ENCODE measurements at regions not wholly inside any gene's neighbourhood (a gene's known extent, or its start where the extent isn't known, plus 50 kb on each side); places are given as distances from the start of the nearest gene placed in this dataset.
A peak's percentile ranks its signal among the peaks of the same experiment; 100 is the strongest.
"Not testable (repeated sequence)": the region's sequence is repeated elsewhere in the genome, so short reads cannot be mapped to it uniquely, and the experiment has no call there.

DNA sequence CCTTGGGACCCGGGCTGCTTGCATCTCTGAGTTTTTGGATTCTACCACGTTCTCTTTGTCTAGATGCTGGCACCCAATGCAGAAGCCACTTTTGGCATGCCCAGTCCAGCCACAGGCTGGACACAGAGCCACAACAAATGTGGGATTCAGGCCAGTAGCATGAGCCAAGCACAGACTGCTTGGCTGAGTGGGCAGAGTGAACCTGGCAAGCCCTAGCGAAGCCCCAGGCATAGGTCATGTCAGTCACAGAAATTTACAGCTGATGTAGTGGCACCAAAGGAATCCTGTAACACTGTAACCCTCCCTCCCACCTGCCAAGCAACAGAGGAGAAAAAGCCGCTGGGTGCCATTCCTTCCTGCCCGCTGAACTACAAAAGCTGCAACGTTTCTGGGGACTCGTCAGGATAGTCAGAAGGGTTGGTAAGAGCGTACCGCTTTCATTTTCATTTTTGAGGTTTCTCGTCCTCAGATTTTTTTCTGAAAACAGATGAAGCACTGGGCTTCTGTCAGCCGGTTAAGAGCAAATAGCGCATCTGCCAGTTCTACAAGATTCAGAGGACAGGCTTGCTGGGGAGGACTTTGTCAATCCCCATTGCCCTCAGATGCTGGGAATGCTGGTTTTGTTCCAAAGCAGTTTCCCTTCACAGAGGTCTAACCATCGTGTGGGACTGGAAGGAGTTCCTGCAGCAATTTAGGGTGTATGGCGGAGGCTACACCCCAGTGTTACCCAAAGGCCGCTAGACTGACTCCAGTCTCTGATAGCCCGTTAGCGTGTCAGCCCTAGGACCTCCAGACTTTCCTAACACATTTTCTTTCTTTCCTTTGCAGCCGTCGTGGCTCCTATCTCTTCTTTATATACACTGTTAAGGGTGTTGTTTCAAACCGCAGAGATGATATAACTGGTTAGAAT is 399.0 kb downstream of the HTR1A start:
- no peak for DNase-seq (ENCODE audit: low read depth in 2 of 3, low spot score in 1 of 3)

DNA sequence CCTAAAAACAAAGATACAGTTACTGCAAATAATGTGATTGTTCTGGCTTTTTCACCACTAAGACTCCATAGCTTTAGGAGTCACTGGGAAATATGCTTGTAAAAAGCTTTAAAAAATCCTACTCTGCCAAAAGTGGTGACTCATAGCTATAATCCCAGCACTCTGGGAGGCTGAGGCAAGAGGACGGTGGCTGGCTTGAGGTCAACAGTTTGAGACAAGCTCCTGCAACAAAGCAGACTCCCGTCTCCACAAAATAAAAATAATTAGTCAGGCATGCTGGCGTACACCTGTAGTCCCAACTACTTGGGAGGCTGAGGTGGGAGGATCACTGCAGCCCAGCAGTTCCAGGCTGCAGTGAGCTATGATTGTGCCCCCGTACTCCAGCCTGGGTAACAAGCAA is 406.4 kb downstream of the HTR1A start:
- no peak for DNase-seq (ENCODE audit: low read depth in 2 of 3, low spot score in 1 of 3)

DNA sequence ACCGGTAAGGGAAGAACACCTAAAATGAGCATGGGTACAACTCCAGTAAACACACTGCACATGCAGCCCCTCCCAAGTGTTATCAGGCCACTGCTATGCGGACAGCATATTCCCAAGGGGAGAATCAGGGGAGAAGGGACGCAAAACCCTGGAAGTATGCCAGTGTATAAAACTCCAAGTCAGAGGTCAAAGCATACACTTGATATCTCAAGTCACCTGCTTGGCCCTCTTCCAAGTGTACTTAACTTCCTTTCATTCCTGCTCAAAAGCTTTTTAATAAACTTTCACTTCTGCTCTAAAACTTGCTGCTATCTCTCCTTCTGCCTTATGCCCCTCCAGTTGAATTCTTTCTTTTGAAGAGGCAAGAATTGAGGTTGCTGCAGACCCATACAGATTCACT is 408.1 kb downstream of the HTR1A start:
- DNase-seq (ENCODE audit: low read depth in 2 of 3, low spot score in 1 of 3), result no peak

DNA sequence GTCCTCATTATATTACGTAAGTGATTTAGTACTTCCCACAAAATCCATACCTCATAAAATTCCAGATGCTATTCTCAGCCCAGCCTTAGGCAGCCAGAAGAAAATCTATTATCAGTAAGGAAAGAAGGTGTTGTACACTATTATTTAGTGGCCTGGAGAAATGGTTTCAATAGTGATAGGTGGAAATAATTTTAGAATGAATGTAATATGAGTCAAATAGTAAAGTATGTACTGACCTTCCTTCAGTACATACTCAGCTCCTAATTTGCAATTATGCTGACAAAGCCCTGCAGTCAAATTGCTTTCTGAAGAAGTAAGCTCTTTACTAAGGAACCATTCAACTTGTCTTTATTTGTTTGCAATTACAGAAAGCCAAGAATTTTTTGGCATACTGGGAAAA is 409.2 kb downstream of the HTR1A start:
- no peak for DNase-seq (ENCODE audit: low read depth in 2 of 3, low spot score in 1 of 3)

DNA sequence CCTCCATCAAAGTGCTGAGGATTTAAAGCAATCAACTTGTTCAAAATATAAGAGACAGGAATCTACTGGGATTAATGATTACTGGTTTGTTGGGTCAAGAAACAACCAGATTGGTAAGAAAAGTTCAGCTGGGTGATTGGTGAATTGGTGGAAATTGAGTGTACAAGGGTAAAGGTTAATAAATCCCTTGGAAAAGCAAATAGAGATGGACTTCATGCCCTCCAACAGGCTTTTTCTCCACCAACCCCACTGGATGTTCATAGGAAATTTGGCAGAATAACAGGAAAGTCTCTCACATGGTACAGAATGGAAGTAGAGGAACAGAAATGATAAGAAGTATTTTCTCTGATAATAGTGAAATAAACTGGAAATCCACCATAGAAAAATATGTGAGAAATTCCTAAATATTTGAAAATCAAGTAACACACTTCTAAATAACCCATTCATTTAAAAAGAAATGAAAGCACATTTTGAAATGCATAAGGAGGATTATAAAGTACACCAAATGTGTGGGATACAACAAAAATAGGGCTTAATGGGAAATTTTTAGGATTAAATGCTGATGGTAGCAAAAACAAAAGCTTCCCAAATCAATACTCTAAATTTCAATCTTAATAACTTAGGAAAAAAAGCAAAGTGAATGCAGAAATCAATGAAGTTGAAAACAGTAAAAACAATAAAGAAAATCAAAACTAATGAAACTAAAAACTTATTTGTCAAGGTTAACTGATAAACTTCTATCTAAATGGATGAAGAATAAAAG is 426.2 kb downstream of the HTR1A start:
- DNase-seq (ENCODE audit: low read depth in 2 of 3, low spot score in 1 of 3), result no peak

DNA sequence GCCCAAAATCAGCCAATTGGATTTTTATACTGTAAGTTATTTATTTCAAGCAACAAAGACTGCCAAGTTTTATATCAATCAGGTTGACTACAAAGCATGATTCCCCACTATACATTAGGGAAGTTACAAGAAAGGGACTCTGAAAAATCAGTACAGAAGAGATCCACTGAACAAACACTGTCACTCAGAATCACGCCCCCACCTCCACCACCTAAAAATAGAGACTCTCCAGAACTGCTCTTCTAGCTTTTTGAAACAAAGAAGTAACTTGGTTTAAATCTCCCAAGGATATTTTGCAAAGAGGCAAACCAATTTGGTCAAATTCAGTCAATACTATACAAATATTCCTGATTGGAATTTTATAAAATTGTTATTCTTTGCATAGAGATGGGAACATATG is 438.0 kb downstream of the HTR1A start:
- DNase-seq (ENCODE audit: low read depth in 2 of 3, low spot score in 1 of 3), result no peak

DNA sequence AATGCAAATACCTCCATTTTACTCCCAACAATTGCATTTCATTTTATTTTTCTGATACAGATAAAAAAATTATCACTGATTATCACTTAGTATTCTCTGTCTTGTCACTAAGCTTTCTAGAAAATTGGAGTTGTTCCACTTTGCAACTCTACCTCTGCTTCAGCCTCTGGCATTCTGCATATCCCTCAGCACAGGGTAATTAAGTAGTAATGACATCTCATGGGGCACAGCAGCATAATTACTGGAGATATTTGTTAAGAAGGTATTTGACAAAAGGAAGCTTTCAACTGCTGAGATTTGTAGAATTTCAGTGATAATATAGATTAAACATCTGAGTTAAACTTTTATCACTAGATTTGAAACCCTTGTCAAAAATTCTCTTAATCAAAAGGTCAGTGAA is 446.2 kb downstream of the HTR1A start:
- no peak for DNase-seq (ENCODE audit: low read depth in 2 of 3, low spot score in 1 of 3)

DNA sequence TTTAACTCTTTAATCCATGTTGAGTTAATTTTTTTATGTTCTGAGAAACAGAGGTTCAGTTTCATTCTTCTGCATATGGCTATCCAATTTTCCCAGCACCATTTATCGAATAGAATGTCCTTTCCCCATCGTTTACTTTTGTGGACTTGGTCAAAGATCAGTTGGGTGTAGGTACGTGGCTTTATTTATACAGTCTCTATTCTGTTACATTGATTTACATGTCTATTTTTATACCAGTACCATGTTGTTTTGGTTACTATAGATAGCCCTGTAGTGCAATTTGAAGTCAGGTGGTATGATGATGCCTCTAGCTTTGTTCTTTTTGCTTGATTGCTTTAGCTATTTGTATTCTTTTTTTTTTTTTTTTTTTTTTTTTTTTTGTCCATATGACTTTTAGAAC is 462.0 kb downstream of the HTR1A start:
- no peak for DNase-seq (ENCODE audit: low read depth in 2 of 3, low spot score in 1 of 3)

DNA sequence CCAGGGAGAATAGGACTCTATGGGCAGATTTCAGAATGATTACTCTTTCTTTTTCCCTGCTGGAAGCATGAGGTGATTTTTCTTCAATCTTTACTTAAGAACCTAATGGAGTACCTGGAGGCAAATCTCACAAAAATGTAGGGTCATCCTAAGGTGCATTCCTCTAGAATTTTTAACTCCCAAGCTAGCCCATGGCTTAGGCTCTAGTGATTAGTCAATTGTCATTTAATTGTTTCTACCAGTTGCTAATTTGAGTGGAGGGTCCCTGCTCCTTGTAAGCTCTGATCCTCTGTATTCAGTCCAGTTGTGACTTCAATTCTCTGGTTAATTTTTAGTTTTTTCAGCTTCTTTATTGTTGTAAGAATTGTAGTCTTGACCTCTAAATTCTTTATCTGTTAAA is 467.0 kb downstream of the HTR1A start:
- DNase-seq (ENCODE audit: low read depth in 2 of 3, low spot score in 1 of 3), result no peak

DNA sequence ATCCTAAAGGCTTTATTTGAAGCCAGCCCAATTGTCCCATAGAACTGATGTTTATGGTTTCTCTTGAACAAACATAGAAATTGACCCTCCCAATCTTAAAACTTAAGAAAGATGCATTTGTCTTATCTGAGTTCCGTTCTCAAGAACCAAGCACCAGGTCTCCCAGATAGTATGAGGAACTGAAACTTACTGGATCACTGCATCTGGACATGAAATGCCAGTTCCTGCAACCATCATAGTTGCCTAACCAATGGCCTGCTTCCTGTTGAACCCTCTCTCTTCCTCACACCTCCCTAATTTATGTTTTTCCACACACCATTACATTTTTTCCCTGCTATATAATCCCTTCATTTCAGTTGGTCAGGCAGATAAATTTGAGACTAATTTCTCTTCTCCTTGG is 478.9 kb downstream of the HTR1A start:
- no peak for DNase-seq (ENCODE audit: low read depth in 2 of 3, low spot score in 1 of 3)

DNA sequence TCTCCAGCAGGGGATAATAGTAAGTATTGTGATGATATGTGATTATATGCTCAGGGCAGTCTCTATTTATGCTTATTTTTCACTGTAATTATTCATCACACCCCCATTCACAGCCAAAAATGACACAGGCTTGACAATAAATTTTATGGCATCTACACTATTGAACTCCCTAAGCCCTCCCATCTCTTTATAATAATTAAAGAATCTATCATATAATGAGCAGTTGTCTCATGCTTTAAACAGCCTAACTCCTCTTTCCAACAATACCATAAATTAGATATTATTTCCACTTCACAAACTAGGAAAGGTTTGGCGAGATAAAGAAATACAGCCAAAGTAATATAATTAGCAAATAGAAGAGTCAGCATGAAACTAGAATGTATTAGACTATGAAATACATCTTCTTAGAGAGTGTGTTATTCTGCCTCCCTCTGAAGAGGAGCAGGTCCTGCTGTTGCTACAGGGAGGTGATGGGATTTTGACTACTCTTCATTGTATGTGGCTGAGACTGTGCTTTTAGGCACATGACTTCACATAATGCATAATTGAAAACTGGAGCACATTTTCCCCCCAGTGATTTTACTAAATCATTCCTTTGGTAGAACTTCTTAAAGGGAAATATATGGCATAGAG is 488.8 kb downstream of the HTR1A start:
- no peak for DNase-seq (ENCODE audit: low read depth in 2 of 3, low spot score in 1 of 3)

DNA sequence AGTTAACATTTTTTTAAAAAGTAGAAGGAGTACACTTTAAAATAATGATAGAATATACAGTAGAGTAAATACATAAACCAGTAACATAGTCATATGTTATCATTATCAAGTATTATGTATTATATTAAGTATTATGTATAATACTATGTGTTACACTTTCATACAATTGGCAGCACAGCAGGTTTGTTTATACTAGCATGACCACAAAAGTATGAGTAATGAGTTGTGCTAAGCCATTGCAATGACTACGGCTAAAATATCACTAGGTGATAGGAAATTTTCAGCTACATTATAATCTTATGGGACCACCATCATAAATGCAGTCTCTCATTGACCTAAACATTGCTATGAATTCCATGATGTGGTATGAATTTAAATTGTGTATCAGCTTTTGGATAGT is 506.0 kb downstream of the HTR1A start:
- no peak for DNase-seq (ENCODE audit: low read depth in 2 of 3, low spot score in 1 of 3)

DNA sequence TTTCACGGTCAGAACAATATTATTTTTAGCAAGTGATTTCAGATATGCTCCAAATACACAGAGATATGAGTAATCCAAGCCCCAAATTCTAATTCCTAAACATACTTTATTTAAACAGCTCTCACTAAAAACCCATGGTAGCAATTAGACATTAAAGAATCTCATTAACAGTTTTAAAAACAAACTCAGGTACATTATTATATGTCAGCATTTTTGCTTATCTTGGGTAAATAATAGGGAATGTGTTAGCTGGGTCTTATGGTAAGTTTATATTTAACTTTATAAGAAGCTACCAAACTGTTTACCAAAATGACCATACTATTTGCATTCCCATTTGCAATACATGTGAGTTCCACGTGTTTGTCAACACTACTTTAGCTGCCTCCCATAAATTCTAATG is 511.1 kb downstream of the HTR1A start:
- DNase-seq (ENCODE audit: low read depth in 2 of 3, low spot score in 1 of 3), result no peak

DNA sequence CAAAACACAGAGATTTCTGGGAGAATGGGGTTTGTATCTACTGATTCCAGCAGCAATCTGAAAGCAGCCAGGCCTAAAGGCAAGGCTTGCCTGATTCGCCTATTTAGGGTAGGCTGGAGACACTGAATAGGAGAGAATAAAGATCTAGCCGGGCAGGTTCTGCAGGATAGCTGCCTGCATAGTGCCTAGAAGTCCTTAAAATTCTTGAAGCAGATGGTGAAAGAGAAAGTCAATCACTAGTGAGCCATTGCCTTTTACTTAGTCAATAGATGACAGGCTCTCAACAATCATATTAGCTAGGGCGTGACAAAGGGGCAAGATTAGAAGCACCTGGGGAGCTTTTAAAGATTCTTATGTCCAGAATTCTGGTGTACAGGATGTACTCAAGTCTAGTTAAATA is 522.7 kb downstream of the HTR1A start:
- no peak for DNase-seq (ENCODE audit: low read depth in 2 of 3, low spot score in 1 of 3)

DNA sequence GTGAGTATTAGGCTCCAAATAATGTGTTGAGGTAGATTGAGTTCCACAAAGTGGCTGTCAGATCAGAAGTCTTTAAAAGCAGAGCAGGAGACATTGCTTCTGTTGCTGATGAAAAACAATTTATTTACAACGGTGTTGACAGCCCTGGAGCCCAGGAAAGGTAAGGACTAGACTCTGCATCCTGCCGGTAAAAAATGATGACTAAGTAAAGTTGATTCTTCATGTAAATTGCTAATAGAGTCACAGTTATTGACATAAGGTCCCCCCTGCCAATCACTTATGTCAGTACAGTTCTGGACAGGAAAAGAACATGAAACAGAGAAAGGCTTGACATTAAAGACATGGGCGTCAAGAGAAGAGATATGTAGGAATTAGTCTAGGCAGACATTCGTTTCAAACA is 552.5 kb downstream of the HTR1A start:
- no peak for DNase-seq (ENCODE audit: low read depth in 2 of 3, low spot score in 1 of 3)

DNA sequence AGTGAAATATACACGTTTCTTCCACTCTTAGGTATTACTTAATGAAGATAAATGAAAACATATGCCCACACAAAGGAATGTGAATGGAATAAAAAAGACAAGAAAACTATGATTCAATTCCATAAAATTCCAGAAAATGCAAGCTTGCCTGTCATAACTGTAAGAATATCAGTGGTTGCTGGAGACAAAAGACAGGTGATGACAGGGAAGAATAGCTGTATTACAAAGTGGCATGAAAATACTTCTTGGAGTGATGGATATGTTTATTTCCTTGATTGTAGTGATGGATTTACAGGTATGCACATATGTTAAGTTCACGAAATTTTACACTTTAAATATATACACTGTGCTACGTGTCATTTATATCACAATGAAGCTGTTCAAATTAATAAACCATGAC is 553.3 kb downstream of the HTR1A start:
- no peak for DNase-seq (ENCODE audit: low read depth in 2 of 3, low spot score in 1 of 3)

DNA sequence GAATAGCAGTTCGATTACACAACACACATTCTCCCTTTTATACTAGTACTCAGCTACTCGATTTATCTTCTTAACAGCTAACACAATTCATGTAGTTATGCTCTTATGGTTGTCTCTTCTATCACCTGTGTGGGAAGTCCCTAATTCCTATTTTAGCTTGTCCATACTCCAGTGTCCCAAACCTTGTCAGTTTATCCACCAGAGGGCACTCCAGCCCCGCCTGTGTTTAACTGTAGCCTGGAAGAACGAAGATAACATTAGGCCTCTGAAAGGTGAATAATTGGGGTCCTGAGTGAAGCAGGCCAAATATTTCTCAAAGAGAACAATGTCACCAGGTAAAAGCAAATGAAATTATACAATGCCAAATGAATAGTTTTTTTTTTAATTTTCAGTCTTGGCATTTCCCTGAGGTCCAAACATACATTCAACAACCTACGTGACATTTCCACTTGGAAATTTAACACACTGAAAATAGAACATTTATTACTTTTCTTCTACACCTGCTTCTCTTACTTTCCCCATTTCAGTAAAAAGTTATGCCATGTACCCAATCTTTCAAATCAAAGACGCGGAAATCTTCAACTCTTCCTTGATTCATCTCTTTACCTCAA is 560.7 kb downstream of the HTR1A start:
- DNase-seq (ENCODE audit: low read depth in 2 of 3, low spot score in 1 of 3), result peak; percentile 4 to 34 (median 21)

DNA sequence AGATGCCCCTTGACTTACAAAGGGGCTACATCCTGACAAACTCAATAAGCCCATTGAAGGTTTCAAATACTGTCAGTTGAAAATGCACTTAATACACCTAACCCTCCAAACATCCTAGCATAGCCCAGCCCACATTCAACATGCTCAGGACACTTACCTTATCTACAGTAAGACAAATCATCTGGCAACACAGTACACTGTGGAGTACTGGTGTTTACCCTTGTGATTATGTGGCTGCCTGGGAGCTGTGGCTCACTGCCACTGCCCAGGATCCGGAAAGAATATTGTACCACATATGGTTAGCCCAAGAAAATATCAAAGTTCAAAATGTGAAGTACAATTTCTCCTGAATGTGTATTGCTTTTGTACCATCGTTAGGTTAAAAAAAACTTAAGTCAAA is 562.2 kb downstream of the HTR1A start:
- DNase-seq (ENCODE audit: low read depth in 2 of 3, low spot score in 1 of 3), result no peak

DNA sequence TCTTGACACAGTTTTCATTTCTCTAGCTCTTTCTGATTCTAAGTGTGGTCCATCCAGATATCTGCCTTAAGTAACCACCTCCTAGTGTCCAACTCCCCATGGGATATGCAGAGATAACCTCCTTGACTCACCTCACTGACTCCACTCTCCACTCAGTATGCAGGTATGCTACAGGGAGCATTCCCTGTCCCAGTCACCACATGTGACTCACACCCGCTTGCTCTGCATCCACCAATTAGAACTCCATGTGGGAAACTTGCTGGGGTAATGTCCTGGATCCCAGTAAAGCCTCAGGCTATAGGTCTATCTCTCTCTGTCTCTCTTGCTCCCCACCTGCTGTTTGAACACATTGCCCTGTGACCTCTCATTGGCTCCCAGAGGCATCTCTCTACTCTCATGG is 563.9 kb downstream of the HTR1A start:
- DNase-seq (ENCODE audit: low read depth in 2 of 3, low spot score in 1 of 3), result no peak

DNA sequence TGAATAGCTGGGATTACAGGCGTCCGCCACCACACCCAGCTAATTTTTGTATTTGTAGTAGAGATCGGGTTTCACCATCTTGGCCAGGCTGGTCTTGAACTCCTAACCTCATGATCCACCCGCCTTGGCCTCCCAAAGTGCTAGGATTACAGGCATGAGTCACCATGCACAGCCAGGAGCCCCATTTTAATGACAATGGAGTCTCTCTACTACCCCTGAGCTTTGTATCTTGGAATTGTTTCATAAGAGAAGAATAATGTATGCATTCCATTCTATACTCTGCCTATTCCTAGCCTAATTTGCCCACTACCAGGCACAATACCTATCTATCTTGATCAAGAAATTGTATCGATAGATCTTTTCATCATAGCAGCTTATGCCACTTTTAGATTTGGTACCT is 574.1 kb downstream of the HTR1A start:
- not testable (repeated sequence) for DNase-seq (ENCODE audit: low read depth in 2 of 3, low spot score in 1 of 3)

DNA sequence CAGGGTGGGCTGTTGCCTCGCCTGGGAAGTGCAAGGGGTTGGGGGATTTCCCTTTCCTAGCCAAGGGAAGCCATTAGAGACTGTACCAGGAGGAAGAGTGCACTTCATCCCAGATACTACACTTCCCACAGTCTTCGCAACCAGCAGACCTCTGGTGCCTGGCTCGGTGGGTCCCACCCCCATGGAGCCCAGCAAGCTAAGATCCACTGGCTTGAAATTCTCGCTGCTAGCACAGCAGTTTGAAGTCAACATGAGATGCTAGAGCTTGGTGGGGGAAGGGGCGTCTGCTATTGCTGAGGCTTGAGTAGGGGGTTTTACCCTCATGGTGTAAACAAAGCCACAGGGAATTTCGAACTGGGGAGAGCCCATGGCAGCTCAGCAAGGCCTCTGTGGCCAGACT is 586.4 kb downstream of the HTR1A start:
- no peak for DNase-seq (ENCODE audit: low read depth in 2 of 3, low spot score in 1 of 3)

DNA sequence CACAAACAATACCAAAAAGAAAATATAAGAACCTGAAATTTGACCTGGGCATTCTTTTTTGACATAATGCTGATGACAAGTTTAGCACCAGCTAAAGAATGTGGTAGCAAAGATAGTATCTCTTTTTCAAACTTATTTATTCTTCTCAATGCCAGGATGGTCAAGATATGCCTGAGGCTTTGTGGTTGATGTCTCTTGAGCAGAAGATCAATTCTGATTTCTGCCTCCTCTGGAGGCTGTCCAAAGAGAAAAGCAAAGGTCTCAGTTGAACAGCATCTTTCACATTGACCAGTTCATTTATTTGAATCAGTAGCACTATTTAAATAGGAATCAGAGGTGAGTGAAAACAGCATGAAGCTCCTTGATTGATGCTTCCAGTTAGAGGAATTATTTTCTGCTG is 588.2 kb downstream of the HTR1A start:
- DNase-seq (ENCODE audit: low read depth in 2 of 3, low spot score in 1 of 3), result no peak

Data from stimulated activated CD4-positive, alpha-beta T cell treated with anti-CD3 and anti-CD28 coated beads, Interleukin-12 subunit alpha, Interleukin-12 subunit beta, amount 100 ng/mL, for 48 hours (primary cell).